ENCODE measurements at regions not wholly inside any gene's neighbourhood (a gene's known extent, or its start where the extent isn't known, plus 50 kb on each side); places are given as distances from the start of the nearest gene placed in this dataset.

GRCh38 chr1:14011132-14011531, 311.1 kb downstream of the PRDM2 start:
- in situ Hi-C loops (cut with MboI; ENCODE audit: low sequenced_read_pairs) = no loop called here
- DNase-seq (ENCODE audit: low spot score in 2 of 2) = no peak
- Histone ChIP-seq H3K36me3 (replicated peaks) (no peaks in the 10 kb centered on the region), H3K4me1 (no peaks in the 10 kb centered on the region), H3K4me3 (no peak overlapping the region), H3K27me3 (ENCODE audit: low read depth) (no peaks in the 10 kb centered on the region), H3K9me3 (no peaks in the 10 kb centered on the region)

- in situ Hi-C loops (cut with MboI; ENCODE audit: low sequenced_read_pairs) = no loop called here
- DNase-seq (ENCODE audit: low spot score in 2 of 2) = no peak
- no peak overlapping the region for H3K4me3 ChIP-seq
- H3K27me3 ChIP-seq (ENCODE audit: low read depth) = no peaks in the 10 kb centered on the region
- H3K36me3 ChIP-seq (replicated peaks) = no peaks in the 10 kb centered on the region
- H3K9me3 ChIP-seq = no peaks in the 10 kb centered on the region
- H3K4me1 ChIP-seq = no peaks in the 10 kb centered on the region
Observed at GRCh38 chr1:14011888-14012287, 311.9 kb downstream of the PRDM2 start.

- Histone ChIP-seq H3K4me1 (no peaks in the 10 kb centered on the region), H3K27me3 (ENCODE audit: low read depth) (no peaks in the 10 kb centered on the region), H3K36me3 (replicated peaks) (no peaks in the 10 kb centered on the region), H3K9me3 (no peaks in the 10 kb centered on the region), H3K4me3 (no peak overlapping the region)
- in situ Hi-C loops (cut with MboI; ENCODE audit: low sequenced_read_pairs) = no loop called here
- no peak for DNase-seq (ENCODE audit: low spot score in 2 of 2)
Observed at GRCh38 chr1:14014929-14015328, 314.9 kb downstream of the PRDM2 start.

GRCh38 chr1:14015917-14016316, 315.9 kb downstream of the PRDM2 start:
- DNase-seq (ENCODE audit: low spot score in 2 of 2) = no peak
- Histone ChIP-seq H3K4me1 (no peaks in the 10 kb centered on the region), H3K27me3 (ENCODE audit: low read depth) (no peaks in the 10 kb centered on the region), H3K36me3 (replicated peaks) (no peaks in the 10 kb centered on the region), H3K4me3 (no peak overlapping the region), H3K9me3 (no peaks in the 10 kb centered on the region)
- in situ Hi-C loops (cut with MboI; ENCODE audit: low sequenced_read_pairs) = no loop called here

- Histone ChIP-seq H3K9me3 (no peaks in the 10 kb centered on the region), H3K4me3 (no peak overlapping the region), H3K27me3 (ENCODE audit: low read depth) (no peaks in the 10 kb centered on the region), H3K36me3 (replicated peaks) (no peaks in the 10 kb centered on the region), H3K4me1 (no peaks in the 10 kb centered on the region)
- in situ Hi-C loops (cut with MboI; ENCODE audit: low sequenced_read_pairs) = no loop called here
- DNase-seq (ENCODE audit: low spot score in 2 of 2) = no peak
Observed at GRCh38 chr1:14017531-14017961, 317.6 kb downstream of the PRDM2 start.

- Histone ChIP-seq H3K4me3 (no peak overlapping the region), H3K27me3 (ENCODE audit: low read depth) (no peaks in the 10 kb centered on the region), H3K36me3 (replicated peaks) (no peaks in the 10 kb centered on the region), H3K9me3 (no peaks in the 10 kb centered on the region), H3K4me1 (no peaks in the 10 kb centered on the region)
- DNase-seq (ENCODE audit: low spot score in 2 of 2) = no peak
- in situ Hi-C loops (cut with MboI; ENCODE audit: low sequenced_read_pairs) = no loop called here
Observed at GRCh38 chr1:14019461-14019860, 319.5 kb downstream of the PRDM2 start.

- no peaks in the 10 kb centered on the region for H3K27me3 ChIP-seq (ENCODE audit: low read depth)
- in situ Hi-C loops (cut with MboI; ENCODE audit: low sequenced_read_pairs) = no loop called here
Observed at GRCh38 chr1:14020006-14020405, 320.0 kb downstream of the PRDM2 start.

GRCh38 chr1:14027099-14027498, 327.1 kb downstream of the PRDM2 start:
- no peak for DNase-seq (ENCODE audit: low spot score in 2 of 2)
- in situ Hi-C loops (cut with MboI; ENCODE audit: low sequenced_read_pairs) = no loop called here
- no peaks in the 10 kb centered on the region for H3K36me3 ChIP-seq (replicated peaks)
- no peaks in the 10 kb centered on the region for H3K4me1 ChIP-seq
- no peak overlapping the region for H3K4me3 ChIP-seq
- no peaks in the 10 kb centered on the region for H3K9me3 ChIP-seq
- H3K27me3 ChIP-seq (ENCODE audit: low read depth) = no peaks in the 10 kb centered on the region

More at GRCh38 chr1:14020006-14020405, 320.0 kb downstream of the PRDM2 start:
- no peaks in the 10 kb centered on the region for H3K9me3 ChIP-seq
- H3K36me3 ChIP-seq (replicated peaks) = no peaks in the 10 kb centered on the region
- no peak overlapping the region for H3K4me3 ChIP-seq
- no peaks in the 10 kb centered on the region for H3K4me1 ChIP-seq
- DNase-seq (ENCODE audit: low spot score in 2 of 2) = no peak

- Histone ChIP-seq H3K4me3 (no peak overlapping the region), H3K27me3 (ENCODE audit: low read depth) (no peaks in the 10 kb centered on the region), H3K9me3 (no peaks in the 10 kb centered on the region), H3K36me3 (replicated peaks) (no peaks in the 10 kb centered on the region), H3K4me1 (no peaks in the 10 kb centered on the region)
- in situ Hi-C loops (cut with MboI; ENCODE audit: low sequenced_read_pairs) = no loop called here
- DNase-seq (ENCODE audit: low spot score in 2 of 2) = no peak
Observed at GRCh38 chr1:14031461-14031860, 331.5 kb downstream of the PRDM2 start.

- H3K27me3 ChIP-seq (ENCODE audit: low read depth) = no peaks in the 10 kb centered on the region
- no peaks in the 10 kb centered on the region for H3K4me1 ChIP-seq
- no peak overlapping the region for H3K4me3 ChIP-seq
- in situ Hi-C loops (cut with MboI; ENCODE audit: low sequenced_read_pairs) = no loop called here
- H3K36me3 ChIP-seq (replicated peaks) = no peaks in the 10 kb centered on the region
- no peak for DNase-seq (ENCODE audit: low spot score in 2 of 2)
- H3K9me3 ChIP-seq = no peaks in the 10 kb centered on the region
Observed at GRCh38 chr1:14034506-14034905, 334.5 kb downstream of the PRDM2 start.

GRCh38 chr1:14037101-14037847, 337.3 kb downstream of the PRDM2 start:
- Histone ChIP-seq H3K36me3 (replicated peaks) (no peaks in the 10 kb centered on the region), H3K4me1 (no peaks in the 10 kb centered on the region), H3K4me3 (no peak overlapping the region), H3K27me3 (ENCODE audit: low read depth) (no peaks in the 10 kb centered on the region), H3K9me3 (peaks cover 10% of the 10 kb centered on the region; the same call in 1 of the 2 replicates)
- DNase-seq (ENCODE audit: low spot score in 2 of 2) = no peak
- in situ Hi-C loops (cut with MboI; ENCODE audit: low sequenced_read_pairs) = no loop called here

- no peak for DNase-seq (ENCODE audit: low spot score in 2 of 2)
- H3K9me3 ChIP-seq = peaks cover 10% of the 10 kb centered on the region; the same call in 1 of the 2 replicates
- no peaks in the 10 kb centered on the region for H3K27me3 ChIP-seq (ENCODE audit: low read depth)
- in situ Hi-C loops (cut with MboI; ENCODE audit: low sequenced_read_pairs) = no loop called here
- H3K36me3 ChIP-seq (replicated peaks) = no peaks in the 10 kb centered on the region
- H3K4me3 ChIP-seq = no peak overlapping the region
- H3K4me1 ChIP-seq = no peaks in the 10 kb centered on the region
Observed at GRCh38 chr1:14039582-14040430, 339.8 kb downstream of the PRDM2 start.

GRCh38 chr1:14049965-14050364, 350.0 kb downstream of the PRDM2 start:
- H3K4me1 ChIP-seq = no peaks in the 10 kb centered on the region
- in situ Hi-C loops (cut with MboI; ENCODE audit: low sequenced_read_pairs) = no loop called here
- H3K4me3 ChIP-seq = no peak overlapping the region
- DNase-seq (ENCODE audit: low spot score in 2 of 2) = no peak
- no peaks in the 10 kb centered on the region for H3K9me3 ChIP-seq
- H3K27me3 ChIP-seq (ENCODE audit: low read depth) = no peaks in the 10 kb centered on the region
- H3K36me3 ChIP-seq (replicated peaks) = no peaks in the 10 kb centered on the region

Measured in HAP-1 (cell line).